RWPE1 (cell line): ENCODE measurements at regions not wholly inside any gene's neighbourhood (a gene's known extent, or its start where the extent isn't known, plus 50 kb on each side); places are given as distances from the start of the nearest gene placed in this dataset.

Experiments used
- CTCF ChIA-PET: fragments of 350-600 bp; sonication (Branson Sonifier 250); formaldehyde crosslinking; extraction: SDS; loops from one replicate; lab custom pipeline; 2021; lab: Yijun Ruan, JAX
- POLR2A ChIA-PET: fragments of 400-600 bp; formaldehyde crosslinking; extraction: SDS; loops from one replicate; lab custom pipeline; 2020; ENCODE audit warnings: antibody characterized with exemption; ENCODE audit not compliant: low non-redundant PET; lab: Yijun Ruan, JAX
- DNase-seq: peaks from one replicate; pipeline ENCODE4 v3.0.0; 2012; ENCODE audit warnings: low spot score
- H3K27ac ChIP-seq: fragments of 450-650 bp; 2 replicates; pipeline ENCODE4 v1.5.1; 2017
- CTCF ChIP-seq: fragments of 450-650 bp; conservative IDR thresholded peaks from 2 replicates; pipeline ENCODE4 v1.5.1; 2017; ENCODE audit warnings: low read depth, mild to moderate bottlenecking

GRCh38 chr1:221834698-221835513 lies 93.0 kb upstream of the DUSP10 start:
- DNase-seq = no peak
- CTCF ChIA-PET = no interaction called here
- no peak for TF ChIP-seq CTCF
- POLR2A ChIA-PET = no interaction called here
- H3K27ac ChIP-seq = no peak overlapping the region

GRCh38 chr1:221832617-221833016 lies 90.7 kb upstream of the DUSP10 start:
- peak overlapping the region; percentile 68; the same call in 1 of the 2 replicates for H3K27ac ChIP-seq
- DNase-seq = peak; percentile 91
- ChIA-PET POLR2A (no interaction called here), CTCF (interaction anchor here (0.8 kb wide), 1 partner anchor 177 kb away, joined by 3 read pairs; no protein-coding TSS in a partner anchor)
- no peak for TF ChIP-seq CTCF

GRCh38 chr1:221832151-221832550 lies 90.3 kb upstream of the DUSP10 start:
- POLR2A ChIA-PET = no interaction called here
- no peak overlapping the region for H3K27ac ChIP-seq
- CTCF ChIA-PET = no interaction called here
- no peak for DNase-seq
- no peak for TF ChIP-seq CTCF

- DNase-seq = peak; percentile 93
- ChIA-PET POLR2A (interaction anchor here (1.8 kb wide), 1 partner anchor 87 kb away, joined by 5 read pairs; the partner anchor contains the start of gene DUSP10), CTCF (interaction anchor here (0.6 kb wide), 3 partner anchors 37 to 238 kb away, joined by 3 read pairs; no protein-coding TSS in a partner anchor)
- TF ChIP-seq CTCF = no peak
- no peak overlapping the region for H3K27ac ChIP-seq
These were observed 87.6 kb upstream of the DUSP10 start for GRCh38 chr1:221829327-221830015.

- POLR2A ChIA-PET = interaction anchor here (1.1 kb wide), 1 partner anchor 83 kb away, joined by 12 read pairs; no protein-coding TSS in a partner anchor
- H3K27ac ChIP-seq = peak overlapping the region; percentile 45
- TF ChIP-seq CTCF = no peak
- no peak for DNase-seq
- CTCF ChIA-PET = interaction anchor here (0.7 to 0.9 kb wide), 3 partner anchors 13 to 135 kb away, joined by 4 to 6 read pairs (median 6); no protein-coding TSS in a partner anchor
These were observed 85.4 kb upstream of the DUSP10 start for GRCh38 chr1:221827307-221827642.

GRCh38 chr1:221824909-221825308 lies 83.0 kb upstream of the DUSP10 start:
- ChIA-PET POLR2A (no interaction called here), CTCF (no interaction called here)
- DNase-seq = no peak
- TF ChIP-seq CTCF = no peak
- H3K27ac ChIP-seq = no peak overlapping the region
